GM19351 (cell line): ENCODE measurements at regions not wholly inside any gene's neighbourhood (a gene's known extent, or its start where the extent isn't known, plus 50 kb on each side); places are given as distances from the start of the nearest gene placed in this dataset.

ENCODE experiments used
- ATAC-seq: cut with Tn5 transposase; IDR thresholded peaks from one replicate; pipeline ENCODE4 v1.9.1; 2021; ENCODE audit warnings: mild to moderate bottlenecking, moderate library complexity; ENCODE audit not compliant: unreplicated experiment

- no peak for ATAC-seq
Observed at GRCh38 chr3:18051306-18051705, 308.9 kb upstream of the TBC1D5 start.

- no peak for ATAC-seq
Observed at GRCh38 chr3:18049096-18049495, 306.7 kb upstream of the TBC1D5 start.

GRCh38 chr3:18047052-18047451 lies 304.6 kb upstream of the TBC1D5 start:
- ATAC-seq = no peak

- no peak for ATAC-seq
Observed at GRCh38 chr3:18046131-18046915, 303.9 kb upstream of the TBC1D5 start.

- ATAC-seq = no peak
Observed at GRCh38 chr3:18044971-18045880, 302.8 kb upstream of the TBC1D5 start.

- no peak for ATAC-seq
Observed at GRCh38 chr3:18044191-18044590, 301.8 kb upstream of the TBC1D5 start.

- ATAC-seq = no peak
Observed at GRCh38 chr3:18036450-18036815, 294.0 kb upstream of the TBC1D5 start.

- no peak for ATAC-seq
Observed at GRCh38 chr3:18035641-18036449, 293.4 kb upstream of the TBC1D5 start.

- ATAC-seq = no peak
Observed at GRCh38 chr3:18033581-18034108, 291.2 kb upstream of the TBC1D5 start.

- no peak for ATAC-seq
Observed at GRCh38 chr3:18030371-18030870, 288.0 kb upstream of the TBC1D5 start.

- no peak for ATAC-seq
Observed at GRCh38 chr3:18027161-18027939, 284.9 kb upstream of the TBC1D5 start.

GRCh38 chr3:18024715-18025114 lies 282.3 kb upstream of the TBC1D5 start:
- ATAC-seq = peak; percentile 74

GRCh38 chr3:18019161-18019495 lies 276.7 kb upstream of the TBC1D5 start:
- ATAC-seq = no peak

- ATAC-seq = no peak
Observed at GRCh38 chr3:18018491-18019160, 276.2 kb upstream of the TBC1D5 start.

GRCh38 chr3:18016366-18016765 lies 273.9 kb upstream of the TBC1D5 start:
- no peak for ATAC-seq

- no peak for ATAC-seq
Observed at GRCh38 chr3:18012933-18013332, 270.5 kb upstream of the TBC1D5 start.

GRCh38 chr3:18012436-18012835 lies 270.0 kb upstream of the TBC1D5 start:
- no peak for ATAC-seq

- ATAC-seq = no peak
Observed at GRCh38 chr3:18011387-18011786, 269.0 kb upstream of the TBC1D5 start.

- ATAC-seq = no peak
Observed at GRCh38 chr3:18010001-18010400, 267.6 kb upstream of the TBC1D5 start.
